ENCODE measurements at regions not wholly inside any gene's neighbourhood (a gene's known extent, or its start where the extent isn't known, plus 50 kb on each side); places are given as distances from the start of the nearest gene placed in this dataset.

GRCh38 chr5:8570528-8570927 is 701.6 kb downstream of the MTRR start:
- ATAC-seq = no peak
- no peak for DNase-seq
- H3K9me3 ChIP-seq = no peaks in the 10 kb centered on the region
- no peaks in the 10 kb centered on the region for H3K36me3 ChIP-seq
- no peak overlapping the region for H3K27ac ChIP-seq
- H3K27me3 ChIP-seq = no peaks in the 10 kb centered on the region
- no peak for TF ChIP-seq CTCF (IDR thresholded peaks at IDR 0.05)
- H3K4me1 ChIP-seq = no peaks in the 10 kb centered on the region
- no peak overlapping the region for H3K4me3 ChIP-seq
- intact Hi-C loops (cut with DNase I) = no loop called here

DNA sequence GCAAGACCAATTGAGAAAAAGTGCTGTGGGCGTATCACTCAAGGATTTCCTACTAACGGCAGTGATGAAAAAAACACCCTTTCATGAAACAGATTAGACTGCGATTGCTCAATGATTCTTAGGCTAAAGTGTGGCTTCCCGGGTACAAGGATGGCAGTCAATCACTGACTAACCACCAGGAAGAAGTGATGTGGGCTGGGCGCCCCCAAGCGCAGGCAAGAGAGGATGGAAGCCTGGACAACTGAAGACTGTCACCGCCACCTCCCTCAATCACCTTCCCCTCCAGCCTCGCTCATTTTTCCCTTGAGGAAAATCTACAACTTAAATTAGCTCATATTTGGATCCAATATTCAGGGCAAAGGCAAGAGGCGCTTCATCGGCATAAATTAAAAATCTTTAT is 707.2 kb downstream of the MTRR start:
- Histone ChIP-seq H3K9me3 (no peaks in the 10 kb centered on the region), H3K4me3 (no peak overlapping the region), H3K4me1 (no peaks in the 10 kb centered on the region), H3K36me3 (no peaks in the 10 kb centered on the region), H3K27ac (no peak overlapping the region), H3K27me3 (no peaks in the 10 kb centered on the region)
- TF ChIP-seq CTCF (IDR thresholded peaks at IDR 0.05) = no peak
- DNase-seq (no peak), ATAC-seq (no peak)
- intact Hi-C loops (cut with DNase I) = no loop called here

DNA sequence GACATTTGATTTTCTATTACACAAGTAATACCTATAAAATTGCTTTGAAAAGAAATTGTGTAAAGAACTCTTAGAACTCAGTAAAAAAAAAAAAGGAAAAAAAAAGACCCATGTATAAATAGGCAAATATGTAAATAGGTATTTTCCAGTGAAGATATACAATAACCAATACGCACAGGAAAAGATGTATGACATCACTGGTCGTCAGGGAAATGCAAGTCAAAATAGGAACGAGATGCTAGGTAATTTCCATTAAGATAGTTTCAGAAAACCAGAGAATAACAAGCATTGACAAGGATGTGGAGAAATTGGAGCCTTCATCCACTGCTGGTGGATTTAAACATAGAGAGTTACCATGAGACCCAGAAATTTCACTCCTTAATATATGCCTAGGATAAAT is 708.8 kb downstream of the MTRR start:
- no peak overlapping the region for H3K27ac ChIP-seq
- DNase-seq = no peak
- no peaks in the 10 kb centered on the region for H3K36me3 ChIP-seq
- ATAC-seq = no peak
- H3K4me3 ChIP-seq = no peak overlapping the region
- TF ChIP-seq CTCF (IDR thresholded peaks at IDR 0.05) = no peak
- intact Hi-C loops (cut with DNase I) = no loop called here
- no peaks in the 10 kb centered on the region for H3K4me1 ChIP-seq
- no peaks in the 10 kb centered on the region for H3K27me3 ChIP-seq
- no peaks in the 10 kb centered on the region for H3K9me3 ChIP-seq

- no peak for DNase-seq
- intact Hi-C loops (cut with DNase I) = no loop called here
- H3K36me3 ChIP-seq = no peaks in the 10 kb centered on the region
- H3K4me3 ChIP-seq = no peak overlapping the region
- ATAC-seq = no peak
- H3K27me3 ChIP-seq = no peaks in the 10 kb centered on the region
- no peaks in the 10 kb centered on the region for H3K4me1 ChIP-seq
- no peak overlapping the region for H3K27ac ChIP-seq
- TF ChIP-seq CTCF (IDR thresholded peaks at IDR 0.05) = no peak
- no peaks in the 10 kb centered on the region for H3K9me3 ChIP-seq
These were observed 711.4 kb downstream of the MTRR start for GRCh38 chr5:8580298-8580697.

- H3K27me3 ChIP-seq = no peaks in the 10 kb centered on the region
- no peaks in the 10 kb centered on the region for H3K4me1 ChIP-seq
- no peaks in the 10 kb centered on the region for H3K9me3 ChIP-seq
- intact Hi-C loops (cut with DNase I) = no loop called here
- no peaks in the 10 kb centered on the region for H3K36me3 ChIP-seq
- ATAC-seq (no peak), DNase-seq (no peak)
- no peak overlapping the region for H3K4me3 ChIP-seq
- no peak for TF ChIP-seq CTCF (IDR thresholded peaks at IDR 0.05)
- H3K27ac ChIP-seq = no peak overlapping the region
These were observed 712.1 kb downstream of the MTRR start for GRCh38 chr5:8581047-8581446.

DNA sequence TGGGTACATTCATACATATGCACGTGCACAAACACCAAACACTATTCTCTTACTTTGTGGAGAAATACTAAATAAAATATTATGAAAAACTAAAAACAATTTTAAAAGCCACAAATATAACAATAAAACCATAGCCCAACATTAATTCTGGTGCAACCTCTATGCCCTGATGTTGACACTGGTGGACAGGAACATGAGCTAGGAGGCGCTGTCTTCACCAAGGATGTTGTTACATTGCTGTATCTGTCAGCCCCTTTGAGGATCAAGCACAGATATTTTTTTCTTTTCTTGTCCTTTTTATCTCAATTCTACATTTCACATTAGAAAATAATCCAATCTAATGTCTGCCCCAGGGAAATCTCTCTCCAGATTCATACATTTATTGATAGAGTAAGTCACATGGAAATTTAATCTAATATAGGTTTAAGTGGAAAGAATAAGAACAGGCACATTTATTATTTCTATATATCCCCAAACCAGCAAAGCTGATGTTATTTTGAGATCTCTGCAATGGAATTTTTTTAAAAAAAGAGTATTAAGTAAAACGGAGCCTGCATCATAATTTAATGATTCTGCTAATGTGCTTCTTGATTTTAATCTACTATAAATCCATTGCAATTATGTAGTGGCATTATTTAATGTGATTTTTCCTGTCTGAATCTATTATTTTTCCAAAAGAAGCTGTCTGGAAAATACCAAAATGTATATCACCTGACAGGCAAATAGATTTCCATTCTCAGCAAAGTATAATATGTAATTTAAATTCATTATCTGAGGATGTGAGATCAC is 716.5 kb downstream of the MTRR start:
- Histone ChIP-seq H3K27ac (no peak overlapping the region), H3K27me3 (no peaks in the 10 kb centered on the region), H3K4me1 (no peaks in the 10 kb centered on the region), H3K36me3 (no peaks in the 10 kb centered on the region), H3K4me3 (no peak overlapping the region), H3K9me3 (no peaks in the 10 kb centered on the region)
- TF ChIP-seq CTCF (IDR thresholded peaks at IDR 0.05) = no peak
- DNase-seq (no peak), ATAC-seq (no peak)
- intact Hi-C loops (cut with DNase I) = no loop called here
